GM18867 (cell line): ENCODE measurements at regions not wholly inside any gene's neighbourhood (a gene's known extent, or its start where the extent isn't known, plus 50 kb on each side); places are given as distances from the start of the nearest gene placed in this dataset.
A peak's percentile ranks its signal among the peaks of the same experiment; 100 is the strongest.

ENCODE experiments used
- ATAC-seq: cut with Tn5 transposase; IDR thresholded peaks from one replicate; pipeline ENCODE4 v1.9.1; 2021; ENCODE audit warnings: mild to moderate bottlenecking, moderate library complexity; ENCODE audit not compliant: unreplicated experiment

GRCh38 chr5:141800617-141801016 lies 77.6 kb downstream of the PCDH1 start:
- no peak for ATAC-seq

- no peak for ATAC-seq
These were observed 78.6 kb downstream of the PCDH1 start for GRCh38 chr5:141799507-141800167.

- no peak for ATAC-seq
These were observed 80.8 kb downstream of the PCDH1 start for GRCh38 chr5:141797425-141797824.

GRCh38 chr5:141795421-141795820 lies 82.8 kb downstream of the PCDH1 start:
- ATAC-seq, result no peak

- ATAC-seq, result no peak
These were observed 84.3 kb downstream of the PCDH1 start for GRCh38 chr5:141793881-141794280.

GRCh38 chr5:141793403-141793802 lies 84.8 kb downstream of the PCDH1 start:
- no peak for ATAC-seq

GRCh38 chr5:141790630-141791029 lies 87.6 kb downstream of the PCDH1 start:
- no peak for ATAC-seq

GRCh38 chr5:141789330-141789729 lies 88.9 kb downstream of the PCDH1 start:
- no peak for ATAC-seq

- ATAC-seq, result no peak
These were observed 89.8 kb downstream of the PCDH1 start for GRCh38 chr5:141788296-141788970.

- no peak for ATAC-seq
These were observed 90.8 kb downstream of the PCDH1 start for GRCh38 chr5:141787376-141787775.

GRCh38 chr5:141786700-141787099 lies 91.5 kb downstream of the PCDH1 start:
- no peak for ATAC-seq

- ATAC-seq, result no peak
These were observed 92.5 kb downstream of the PCDH1 start for GRCh38 chr5:141785711-141786110.

- no peak for ATAC-seq
These were observed 93.1 kb downstream of the PCDH1 start for GRCh38 chr5:141785135-141785534.

- ATAC-seq, result no peak
These were observed 93.7 kb downstream of the PCDH1 start for GRCh38 chr5:141784529-141784928.

GRCh38 chr5:141783947-141784296 lies 94.3 kb downstream of the PCDH1 start:
- ATAC-seq, result no peak

GRCh38 chr5:141783005-141783946 lies 94.9 kb downstream of the PCDH1 start:
- no peak for ATAC-seq

- ATAC-seq, result peak; percentile 6
These were observed 96.3 kb downstream of the PCDH1 start for GRCh38 chr5:141781910-141782309.

- peak; percentile 40 for ATAC-seq
These were observed 97.0 kb downstream of the PCDH1 start for GRCh38 chr5:141780952-141781781.

- no peak for ATAC-seq
These were observed 97.8 kb downstream of the PCDH1 start for GRCh38 chr5:141780240-141780951.

GRCh38 chr5:141779503-141779973 lies 97.5 kb upstream of the ARAP3 start:
- no peak for ATAC-seq
